ENCODE measurements at regions not wholly inside any gene's neighbourhood (a gene's known extent, or its start where the extent isn't known, plus 50 kb on each side); places are given as distances from the start of the nearest gene placed in this dataset.

- Histone ChIP-seq H3K9me3 (no peaks in the 10 kb centered on the region), H3K4me3 (no peak overlapping the region), H3K27ac (no peak overlapping the region), H3K27me3 (no peaks in the 10 kb centered on the region), H3K36me3 (no peaks in the 10 kb centered on the region), H3K4me1 (no peaks in the 10 kb centered on the region)
- no peak for TF ChIP-seq POLR2A (IDR thresholded peaks at IDR 0.05)
- no peak for TF ChIP-seq CTCF (IDR thresholded peaks at IDR 0.05)
- TF ChIP-seq EP300 (IDR thresholded peaks at IDR 0.05) = no peak
- DNase-seq (ENCODE audit: low spot score in 2 of 2) = no peak
- 81 to 84% methylated on average over 1 of the region's 1 CpG for WGBS, 2 donors
Measured at GRCh38 chr3:174424656-174425055, 434.5 kb upstream of the NAALADL2 start.

GRCh38 chr3:174425422-174425821 is 433.7 kb upstream of the NAALADL2 start:
- no peak for DNase-seq (ENCODE audit: low spot score in 2 of 2)
- Histone ChIP-seq H3K36me3 (no peaks in the 10 kb centered on the region), H3K9me3 (no peaks in the 10 kb centered on the region), H3K27ac (no peak overlapping the region), H3K27me3 (no peaks in the 10 kb centered on the region), H3K4me3 (no peak overlapping the region), H3K4me1 (no peaks in the 10 kb centered on the region)
- WGBS, 2 donors = 93 to 100% methylated on average over 3 of the region's 3 CpGs
- TF ChIP-seq EP300 (IDR thresholded peaks at IDR 0.05) (no peak), POLR2A (IDR thresholded peaks at IDR 0.05) (no peak), CTCF (IDR thresholded peaks at IDR 0.05) (no peak)

- Histone ChIP-seq H3K9me3 (no peaks in the 10 kb centered on the region), H3K4me3 (no peak overlapping the region), H3K36me3 (no peaks in the 10 kb centered on the region), H3K27me3 (no peaks in the 10 kb centered on the region), H3K27ac (no peak overlapping the region), H3K4me1 (no peaks in the 10 kb centered on the region)
- WGBS, 2 donors = 34 to 55% methylated on average over 2 of the region's 2 CpGs
- no peak for TF ChIP-seq POLR2A (IDR thresholded peaks at IDR 0.05)
- no peak for TF ChIP-seq CTCF (IDR thresholded peaks at IDR 0.05)
- no peak for TF ChIP-seq EP300 (IDR thresholded peaks at IDR 0.05)
- DNase-seq (ENCODE audit: low spot score in 2 of 2) = no peak
Measured at GRCh38 chr3:174430986-174431385, 428.1 kb upstream of the NAALADL2 start.

GRCh38 chr3:174431717-174432116 is 427.4 kb upstream of the NAALADL2 start:
- Histone ChIP-seq H3K27ac (no peak overlapping the region), H3K4me3 (no peak overlapping the region), H3K36me3 (no peaks in the 10 kb centered on the region), H3K27me3 (no peaks in the 10 kb centered on the region), H3K9me3 (no peaks in the 10 kb centered on the region), H3K4me1 (no peaks in the 10 kb centered on the region)
- TF ChIP-seq EP300 (IDR thresholded peaks at IDR 0.05) (no peak), CTCF (IDR thresholded peaks at IDR 0.05) (no peak), POLR2A (IDR thresholded peaks at IDR 0.05) (no peak)
- 67 to 84% methylated on average over 2 of the region's 2 CpGs for WGBS, 2 donors
- DNase-seq (ENCODE audit: low spot score in 2 of 2) = no peak

- H3K27ac ChIP-seq = no peak overlapping the region
- H3K27me3 ChIP-seq = no peaks in the 10 kb centered on the region
- no peaks in the 10 kb centered on the region for H3K9me3 ChIP-seq
- no peak for TF ChIP-seq POLR2A (IDR thresholded peaks at IDR 0.05)
- no peak for TF ChIP-seq CTCF (IDR thresholded peaks at IDR 0.05)
- TF ChIP-seq EP300 (IDR thresholded peaks at IDR 0.05) = no peak
- peaks cover 0 to 13% (median 0%) of the 10 kb centered on the region in 4 donors for H3K4me1 ChIP-seq
- no peak overlapping the region for H3K4me3 ChIP-seq
- no peak for DNase-seq (ENCODE audit: low spot score in 2 of 2)
- 20 to 30% methylated on average over 1 of the region's 1 CpG for WGBS, 2 donors
- no peaks in the 10 kb centered on the region for H3K36me3 ChIP-seq
Measured at GRCh38 chr3:174436367-174436766, 422.8 kb upstream of the NAALADL2 start.

All from tibial nerve (tissue), 4 donors.